Heart left ventricle (tissue), 13 donors: ENCODE measurements at regions not wholly inside any gene's neighbourhood (a gene's known extent, or its start where the extent isn't known, plus 50 kb on each side); places are given as distances from the start of the nearest gene placed in this dataset.

Experiments
- CTCF ChIP-seq, 12 donors: fragments of 200-600 bp; sonication (generic) in 4 of 12; IDR thresholded peaks; one replicate each; pipeline versions ENCODE4 v1.5.0 to v1.8.0; 2018 to 2022; ENCODE audit warnings: antibody characterized with exemption in 12 of 12, mild to moderate bottlenecking in 5 of 12
- POLR2A ChIP-seq, 2 donors: fragments of 450-650 bp; IDR thresholded peaks; one replicate each; pipeline ENCODE4 v1.6.1; 2017; ENCODE audit warnings: antibody characterized with exemption in 2 of 2, mild to moderate bottlenecking in 2 of 2, moderate library complexity in 2 of 2
- donor health status: ischemic (EF 13 %, LVEDD 7.1; RV severe dilation, severe dysfunction).
- donor health status: DM: no; HTN: yes; CAD: no.
- donor health status: DM: no; HTN: no; CAD: no.
- donor health status: ischemic (EF 25% LVEDD 6.9; RV normal size, moderate dysfunction).
- donor health status: ischemic (EF 25% LVEDD 5.7; RV mildly dilated, moderate dysfunction).
- donor health status: ischemic (EF 35%, LVEDD 5.7; RV mildly dilated, moderate dysfunction).
- donor health status: nonischemic (EF 11% LVEDD 7.7; RV severe dilation, severe dysfunction).
- donor health status: DM: yes; HTN: yes; CAD: no.
- donor health status: PGD.
- donor health status: ischemic (EF 29% LVEDD 5.4; RV normal size, mild dysfunction).
- donor health status: nonischemic (EF 23%, LVEDD 6.1; RV moderate dilation, normal function).

- TF ChIP-seq POLR2A (IDR thresholded peaks at IDR 0.05) (no peak), CTCF (IDR thresholded peaks at IDR 0.05) (no peak)
Measured at GRCh38 chr4:31518796-31519250, 798.7 kb downstream of the PCDH7 start.
